K562 (cell line): ENCODE measurements at regions not wholly inside any gene's neighbourhood (a gene's known extent, or its start where the extent isn't known, plus 50 kb on each side); places are given as distances from the start of the nearest gene placed in this dataset.

ENCODE experiments used
- ATAC-seq: fragments of 200-7000 bp; cut with Tn5 transposase; 3 replicates; pipeline ENCODE4 v1.9.1; 2020; ENCODE audit warnings: moderate library complexity
- BruUV-seq: library from RNA; stranded (reverse); fragments of 400-500 nt; replicated peaks from 2 replicates; lab custom pipeline; 2021; lab: Mats Ljungman, UMichigan
- CTCF ChIA-PET: fragments of 300-600 bp; formaldehyde crosslinking; extraction: SDS; loops from one replicate; lab custom pipeline; 2021; ENCODE audit warnings: low intra/inter-chr PET ratio; lab: Yijun Ruan, JAX
- POLR2A ChIA-PET: fragments of 300-600, 350-650 bp; sonication (Branson Sonifier 250); formaldehyde crosslinking; extraction: SDS; loops from one replicate; lab custom pipeline; 2021; ENCODE audit warnings: antibody characterized with exemption, inconsistent platforms; lab: Yijun Ruan, JAX
- DNase-seq, 4 experiments: peaks; one replicate each; pipeline versions ENCODE4 v3.0.0 to v3.0.0-alpha.2; 2011 to 2018; ENCODE audit warnings: low spot score in 3 of 4, mixed read lengths in 3 of 4; ENCODE audit errors: extremely low read depth in 1 of 4
- FAIRE-seq: peaks from 2 replicates; lab custom pipeline; 2011; peaks lifted over from hg19 to GRCh38; lab: Jason Lieb, UNC
- H2AFZ ChIP-seq: 2 replicates; pipeline ENCODE4 v1.6.0; 2011; ENCODE audit warnings: low read depth, low read length, control low read depth, inconsistent platforms
- H3K27ac ChIP-seq: fragments of 200-600 bp; 3 replicates; pipeline ENCODE4 v1.8.0; 2011; ENCODE audit warnings: low read depth, mild to moderate bottlenecking, control low read depth, inconsistent platforms, low read length, moderate library complexity, mixed read lengths; ENCODE audit errors: extremely low read depth
- H3K27me3 ChIP-seq, 2 experiments: fragments of 300-600 bp in 1 of 2; 2 replicates in 1 of 2; 3 replicates in 1 of 2; pipeline versions ENCODE4 v1.6.0 to v1.8.0; 2011; ENCODE audit warnings: inconsistent platforms in 2 of 2, low read length in 2 of 2, mild to moderate bottlenecking in 1 of 2, mixed read lengths in 1 of 2, moderate library complexity in 1 of 2; ENCODE audit not compliant: control insufficient read depth in 2 of 2, insufficient read depth in 2 of 2
- H3K36me3 ChIP-seq: fragments of 300-600 bp; 3 replicates; pipeline ENCODE4 v1.8.0; 2011; ENCODE audit warnings: mild to moderate bottlenecking, low read length, inconsistent platforms; ENCODE audit not compliant: control insufficient read depth, insufficient read depth
- H3K4me1 ChIP-seq, 2 experiments: fragments of 200-600 bp in 1 of 2; replicated peaks in 1 of 2; 2 replicates in 1 of 2; 3 replicates in 1 of 2; pipeline versions ENCODE4 v1.5.1 to v1.8.0; 2011; ENCODE audit warnings: inconsistent platforms in 2 of 2, low read length in 2 of 2, mild to moderate bottlenecking in 1 of 2, mixed read lengths in 1 of 2, moderate library complexity in 1 of 2; ENCODE audit not compliant: control insufficient read depth in 2 of 2, insufficient read depth in 2 of 2
- H3K4me2 ChIP-seq: 2 replicates; pipeline ENCODE4 v1.6.1; 2011; ENCODE audit warnings: low read length, control low read depth, inconsistent platforms, mixed read lengths; ENCODE audit not compliant: insufficient read depth
- H3K4me3 ChIP-seq: fragments of 200-600 bp; sonication (generic), shearing (Covaris generic); 2 replicates; pipeline ENCODE4 v1.5.1; 2016; ENCODE audit warnings: control low read depth, inconsistent platforms
- H3K79me2 ChIP-seq: fragments of 200-600 bp; 3 replicates; pipeline ENCODE4 v1.8.0; 2011; ENCODE audit warnings: low read length, inconsistent platforms; ENCODE audit not compliant: control insufficient read depth, insufficient read depth
- H3K9ac ChIP-seq, 2 experiments: 2 replicates each; pipeline versions ENCODE4 v1.6.0 to v1.6.1; 2011; ENCODE audit warnings: low read depth in 2 of 2, low read length in 2 of 2, control low read depth in 1 of 2, inconsistent platforms in 1 of 2, mild to moderate bottlenecking in 1 of 2, mixed read lengths in 1 of 2; ENCODE audit not compliant: insufficient read depth in 1 of 2
- H3K9me1 ChIP-seq: one replicate; pipeline ENCODE4 v1.6.0; 2011; ENCODE audit warnings: inconsistent platforms, mild to moderate bottlenecking, low read length, moderate library complexity; ENCODE audit not compliant: control insufficient read depth, insufficient read depth
- H3K9me3 ChIP-seq: replicated peaks from 2 replicates; pipeline ENCODE4 v1.5.1; 2011; ENCODE audit warnings: low read depth, low read length, inconsistent platforms; ENCODE audit not compliant: control insufficient read depth, insufficient read depth
- H4K20me1 ChIP-seq: replicated peaks from 2 replicates; pipeline ENCODE4 v1.6.1; 2011; ENCODE audit warnings: low read length, inconsistent platforms, mixed read lengths; ENCODE audit not compliant: control insufficient read depth, insufficient read depth
- FOXP1 ChIP-seq: sonication (generic); formaldehyde crosslinking; IDR thresholded peaks from 2 replicates; pipeline ENCODE4 v1.8.0; 2022; ENCODE audit warnings: mild to moderate bottlenecking, missing genetic modification reagents
- IRF2 ChIP-seq: sonication (generic); formaldehyde crosslinking; IDR thresholded peaks from 2 replicates; pipeline ENCODE4 v1.8.1; 2022; ENCODE audit warnings: mild to moderate bottlenecking, missing genetic modification reagents
- RFX1 ChIP-seq: fragments of 450-650 bp; IDR thresholded peaks from 2 replicates; pipeline ENCODE4 v1.6.1; 2016; ENCODE audit warnings: mild to moderate bottlenecking, moderate library complexity
- RFX5 ChIP-seq: IDR thresholded peaks from 2 replicates; pipeline ENCODE4 v1.6.1; 2011; ENCODE audit warnings: low read depth, mild to moderate bottlenecking, improper control_type of control experiment, low read length
- SAFB2 ChIP-seq: fragments of 200-400 bp; formaldehyde crosslinking; IDR thresholded peaks from 2 replicates; pipeline ENCODE4 v1.6.1; 2018; ENCODE audit warnings: borderline replicate concordance, low read length, low read depth, moderate library complexity; ENCODE audit not compliant: severe bottlenecking
- TAF15 ChIP-seq: fragments of 200-400 bp; formaldehyde crosslinking; IDR thresholded peaks from 2 replicates; pipeline ENCODE4 v1.6.1; 2017; ENCODE audit warnings: mild to moderate bottlenecking, low read depth, low read length, moderate library complexity
- ZFP1 ChIP-seq: fragments of 450-650 bp; formaldehyde crosslinking; IDR thresholded peaks from 2 replicates; pipeline ENCODE4 v1.4.0; 2020; ENCODE audit warnings: mild to moderate bottlenecking, mixed read lengths
- ZNF224 ChIP-seq: sonication (generic); formaldehyde crosslinking; IDR thresholded peaks from 2 replicates; pipeline ENCODE4 v1.8.0; 2022; ENCODE audit warnings: mild to moderate bottlenecking, missing genetic modification reagents
- ZNF785 ChIP-seq: fragments of 250-450 bp; sonication (Bioruptor Pico); IDR thresholded peaks from 2 replicates; pipeline ENCODE4 v1.4.0; 2020; ENCODE audit warnings: mild to moderate bottlenecking
- WGBS: fragments of 100-300 bp; shearing (Covaris generic); methylation state at CpG from one replicate; pipeline ENCODE4 v1.1.6; 2016; ENCODE audit warnings: low coverage, mixed read lengths; ENCODE audit not compliant: insufficient coverage; ENCODE audit errors: missing lambda C conversion rate; 5-methylcytosine and 5-hydroxymethylcytosine counted together
- in situ Hi-C: fragments of 300-500 bp; cut with MboI; formaldehyde crosslinking; loops from 4 replicates; pipeline ENCODE4 v1.15.0; 2018; ENCODE audit warnings: inconsistent platforms, mixed read lengths
- intact Hi-C: fragments of 100-400 bp; cut with micrococcal nuclease; formaldehyde crosslinking; loops from 2 replicates; pipeline ENCODE4 v1.14.2; 2022
- TF ChIP-seq, protein P1 (sequence below): fragments of 450-650 bp; IDR thresholded peaks from 2 replicates; pipeline ENCODE4 v1.6.1; 2016; ENCODE audit warnings: low read depth, mild to moderate bottlenecking, moderate library complexity
- TF ChIP-seq, protein P2 (sequence below), 2 experiments: fragments of 450-650 bp; IDR thresholded peaks; 2 replicates each; pipeline ENCODE4 v1.6.1; 2018; ENCODE audit warnings: mild to moderate bottlenecking in 2 of 2, low read depth in 1 of 2; ENCODE audit not compliant: partially characterized antibody in 2 of 2
- TF ChIP-seq, protein P3 (sequence below): fragments of 250-450 bp; sonication (Bioruptor Pico); IDR thresholded peaks from 2 replicates; pipeline ENCODE4 v1.8.0; 2021; ENCODE audit warnings: moderate library complexity, mild to moderate bottlenecking, inconsistent platforms
- TF ChIP-seq, protein P4 (sequence below): fragments of 200-800 bp; sonication (Bioruptor generic); IDR thresholded peaks from 2 replicates; pipeline ENCODE4 v1.6.1; 2017; ENCODE audit warnings: missing genetic modification characterization, missing compliant biosample characterization

DNA sequence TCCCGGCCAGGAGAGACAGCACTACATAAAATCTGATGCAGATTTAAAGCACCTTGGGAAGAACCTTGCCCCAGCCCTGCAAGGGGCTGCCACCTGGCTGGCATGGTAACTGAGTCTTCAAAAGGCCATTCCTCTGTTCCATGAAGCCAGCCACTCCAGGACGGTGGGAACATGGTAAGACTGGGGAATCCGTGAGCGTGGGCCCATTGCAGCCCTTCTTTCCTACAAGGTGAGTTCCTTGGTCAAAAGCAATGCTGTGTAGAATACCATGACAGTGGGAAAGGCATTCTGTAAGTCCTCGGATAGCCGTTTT is 121.3 kb downstream of the SOX1 start:
- Histone ChIP-seq H4K20me1 (no peaks in the 10 kb centered on the region), H3K4me1 (no peaks in the 10 kb centered on the region), H3K79me2 (no peaks in the 10 kb centered on the region), H3K27ac (no peak overlapping the region), H3K4me3 (no peak overlapping the region), H3K36me3 (no peaks in the 10 kb centered on the region), H2AFZ (no peak overlapping the region), H3K27me3 (peaks cover 0 to 28% of the 10 kb centered on the region in 2 experiments; a peak in 2 of 5 replicates), H3K9me1 (no peaks in the 10 kb centered on the region), H3K4me2 (no peak overlapping the region), H3K9ac (no peak overlapping the region), H3K9me3 (no peaks in the 10 kb centered on the region)
- no TSS peak for BruUV-seq
- DNase-seq = no peak
- in situ Hi-C loops (no loop called here), intact Hi-C loops (no loop called here)
- CTCF ChIA-PET = no interaction called here
- WGBS = 0% methylated on average over 4 of the region's 6 CpGs
- no peak for ATAC-seq
- POLR2A ChIA-PET = no interaction called here
- TF ChIP-seq IRF2 (CRISPR knock-in tag) (no peak), ZNF224 (CRISPR knock-in tag) (no peak), RFX5 (no peak), ZNF785 (no peak), FOXP1 (CRISPR knock-in tag) (no peak), RFX1 (no peak), TAF15 (no peak), ZFP1 (no peak), SAFB2 (no peak)
- TF ChIP-seq, protein P1, sequence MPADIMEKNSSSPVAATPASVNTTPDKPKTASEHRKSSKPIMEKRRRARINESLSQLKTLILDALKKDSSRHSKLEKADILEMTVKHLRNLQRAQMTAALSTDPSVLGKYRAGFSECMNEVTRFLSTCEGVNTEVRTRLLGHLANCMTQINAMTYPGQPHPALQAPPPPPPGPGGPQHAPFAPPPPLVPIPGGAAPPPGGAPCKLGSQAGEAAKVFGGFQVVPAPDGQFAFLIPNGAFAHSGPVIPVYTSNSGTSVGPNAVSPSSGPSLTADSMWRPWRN = no peak
- TF ChIP-seq, protein P2, sequence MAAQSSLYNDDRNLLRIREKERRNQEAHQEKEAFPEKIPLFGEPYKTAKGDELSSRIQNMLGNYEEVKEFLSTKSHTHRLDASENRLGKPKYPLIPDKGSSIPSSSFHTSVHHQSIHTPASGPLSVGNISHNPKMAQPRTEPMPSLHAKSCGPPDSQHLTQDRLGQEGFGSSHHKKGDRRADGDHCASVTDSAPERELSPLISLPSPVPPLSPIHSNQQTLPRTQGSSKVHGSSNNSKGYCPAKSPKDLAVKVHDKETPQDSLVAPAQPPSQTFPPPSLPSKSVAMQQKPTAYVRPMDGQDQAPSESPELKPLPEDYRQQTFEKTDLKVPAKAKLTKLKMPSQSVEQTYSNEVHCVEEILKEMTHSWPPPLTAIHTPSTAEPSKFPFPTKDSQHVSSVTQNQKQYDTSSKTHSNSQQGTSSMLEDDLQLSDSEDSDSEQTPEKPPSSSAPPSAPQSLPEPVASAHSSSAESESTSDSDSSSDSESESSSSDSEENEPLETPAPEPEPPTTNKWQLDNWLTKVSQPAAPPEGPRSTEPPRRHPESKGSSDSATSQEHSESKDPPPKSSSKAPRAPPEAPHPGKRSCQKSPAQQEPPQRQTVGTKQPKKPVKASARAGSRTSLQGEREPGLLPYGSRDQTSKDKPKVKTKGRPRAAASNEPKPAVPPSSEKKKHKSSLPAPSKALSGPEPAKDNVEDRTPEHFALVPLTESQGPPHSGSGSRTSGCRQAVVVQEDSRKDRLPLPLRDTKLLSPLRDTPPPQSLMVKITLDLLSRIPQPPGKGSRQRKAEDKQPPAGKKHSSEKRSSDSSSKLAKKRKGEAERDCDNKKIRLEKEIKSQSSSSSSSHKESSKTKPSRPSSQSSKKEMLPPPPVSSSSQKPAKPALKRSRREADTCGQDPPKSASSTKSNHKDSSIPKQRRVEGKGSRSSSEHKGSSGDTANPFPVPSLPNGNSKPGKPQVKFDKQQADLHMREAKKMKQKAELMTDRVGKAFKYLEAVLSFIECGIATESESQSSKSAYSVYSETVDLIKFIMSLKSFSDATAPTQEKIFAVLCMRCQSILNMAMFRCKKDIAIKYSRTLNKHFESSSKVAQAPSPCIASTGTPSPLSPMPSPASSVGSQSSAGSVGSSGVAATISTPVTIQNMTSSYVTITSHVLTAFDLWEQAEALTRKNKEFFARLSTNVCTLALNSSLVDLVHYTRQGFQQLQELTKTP (IDR thresholded peaks at IDR 0.05; ENCODE audit: low read depth in 1 of 2, partially characterized antibody in 2 of 2) = no peak
- TF ChIP-seq, protein P3, sequence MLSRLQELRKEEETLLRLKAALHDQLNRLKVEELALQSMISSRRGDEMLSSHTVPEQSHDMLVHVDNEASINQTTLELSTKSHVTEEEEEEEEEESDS (CRISPR knock-in tag) = no peak
- TF ChIP-seq, protein P4, sequence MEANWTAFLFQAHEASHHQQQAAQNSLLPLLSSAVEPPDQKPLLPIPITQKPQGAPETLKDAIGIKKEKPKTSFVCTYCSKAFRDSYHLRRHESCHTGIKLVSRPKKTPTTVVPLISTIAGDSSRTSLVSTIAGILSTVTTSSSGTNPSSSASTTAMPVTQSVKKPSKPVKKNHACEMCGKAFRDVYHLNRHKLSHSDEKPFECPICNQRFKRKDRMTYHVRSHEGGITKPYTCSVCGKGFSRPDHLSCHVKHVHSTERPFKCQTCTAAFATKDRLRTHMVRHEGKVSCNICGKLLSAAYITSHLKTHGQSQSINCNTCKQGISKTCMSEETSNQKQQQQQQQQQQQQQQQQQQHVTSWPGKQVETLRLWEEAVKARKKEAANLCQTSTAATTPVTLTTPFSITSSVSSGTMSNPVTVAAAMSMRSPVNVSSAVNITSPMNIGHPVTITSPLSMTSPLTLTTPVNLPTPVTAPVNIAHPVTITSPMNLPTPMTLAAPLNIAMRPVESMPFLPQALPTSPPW (CRISPR knock-in tag) = no peak
- FAIRE-seq = no peak
